Activated CD4-positive, alpha-beta T cell treated with anti-CD3 and anti-CD28 coated beads, Interleukin-2, Interleukin-6, amounts not matched to agents 100 ng/mL and 50 ng/mL, durations not matched to agents 16 hours and 8 hours (primary cell): ENCODE measurements at regions not wholly inside any gene's neighbourhood (a gene's known extent, or its start where the extent isn't known, plus 50 kb on each side); places are given as distances from the start of the nearest gene placed in this dataset.

Experiments
- DNase-seq: peaks from one replicate; pipeline ENCODE4 v3.0.0-alpha.2; 2020

DNA sequence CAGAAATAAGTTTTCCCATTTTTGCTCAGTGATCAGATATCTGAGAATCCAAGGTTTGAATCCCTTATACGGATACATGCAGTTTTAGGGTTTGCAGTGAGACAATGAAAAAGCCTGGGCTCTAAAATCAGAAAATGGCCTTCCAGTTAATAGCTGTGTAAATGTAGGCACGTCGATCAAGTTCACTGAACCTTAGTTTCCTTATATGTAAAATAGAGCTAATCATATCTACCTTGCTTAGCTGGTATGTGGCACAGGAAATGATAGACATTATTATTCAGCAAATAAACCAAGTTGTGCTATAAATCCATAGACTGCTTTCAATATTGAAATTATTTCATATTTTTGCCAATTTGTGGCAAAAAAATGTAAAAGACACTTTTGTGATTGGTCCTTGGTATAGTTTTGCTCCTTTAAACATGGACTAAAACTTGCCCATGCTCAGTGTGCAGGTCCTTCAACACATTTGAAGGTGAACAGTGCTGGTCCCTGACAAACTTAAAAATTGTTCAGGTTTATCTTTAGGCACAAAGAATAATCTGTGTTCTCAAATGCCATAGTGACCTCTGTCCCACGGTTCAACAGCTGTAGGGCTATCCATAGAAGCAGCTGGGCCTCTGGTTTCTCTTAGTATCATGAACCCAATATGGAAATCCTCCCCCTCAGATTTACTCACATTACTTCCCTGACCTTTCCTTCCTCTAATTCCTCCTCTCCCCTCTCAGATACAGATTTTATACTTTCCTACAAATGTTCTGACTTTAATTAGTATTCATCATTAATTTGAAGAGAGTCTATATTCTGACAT is 51.0 kb downstream of the CCDC54 start:
- no peak for DNase-seq

DNA sequence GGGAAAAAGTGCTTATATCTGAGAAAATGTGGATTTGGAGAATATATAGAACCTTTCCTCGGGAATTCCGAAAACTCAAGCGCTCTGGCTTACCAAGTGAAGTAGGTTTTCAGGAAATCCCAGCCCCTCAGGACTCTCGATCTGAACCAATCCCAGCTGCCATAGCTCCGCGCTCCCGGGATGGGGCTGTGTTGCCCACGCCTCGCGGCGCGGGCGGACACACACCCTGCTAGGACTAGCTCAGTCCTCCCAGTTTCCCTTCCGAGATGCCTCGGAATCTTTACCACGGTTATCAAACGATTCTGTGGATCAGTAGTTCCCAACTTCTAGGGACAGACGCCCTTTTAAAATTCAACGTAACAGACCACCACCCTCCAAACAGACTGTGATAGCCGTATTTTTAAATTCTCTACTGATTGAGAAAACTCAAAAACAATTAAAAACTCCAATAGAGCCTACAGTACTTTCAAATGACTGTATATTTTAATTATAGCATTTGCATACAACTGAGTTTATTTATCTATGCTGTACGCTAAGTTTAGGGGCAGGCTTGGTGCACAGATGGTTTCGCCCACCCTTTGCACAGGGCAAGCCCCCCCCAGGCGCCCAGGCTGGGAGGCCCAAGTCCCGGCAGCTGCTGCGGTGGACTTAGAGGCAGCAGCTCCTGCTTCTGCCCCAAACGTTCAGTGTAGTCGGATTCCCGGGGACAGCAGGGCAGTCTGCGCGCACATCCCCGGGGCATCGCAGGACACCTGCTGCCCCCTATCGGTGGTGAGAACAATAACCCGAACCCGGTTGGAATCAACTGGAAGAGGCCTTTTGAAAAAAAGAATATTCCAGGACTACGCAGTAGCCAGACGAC is 52.3 kb downstream of the CCDC54 start:
- DNase-seq = peak; percentile 75

DNA sequence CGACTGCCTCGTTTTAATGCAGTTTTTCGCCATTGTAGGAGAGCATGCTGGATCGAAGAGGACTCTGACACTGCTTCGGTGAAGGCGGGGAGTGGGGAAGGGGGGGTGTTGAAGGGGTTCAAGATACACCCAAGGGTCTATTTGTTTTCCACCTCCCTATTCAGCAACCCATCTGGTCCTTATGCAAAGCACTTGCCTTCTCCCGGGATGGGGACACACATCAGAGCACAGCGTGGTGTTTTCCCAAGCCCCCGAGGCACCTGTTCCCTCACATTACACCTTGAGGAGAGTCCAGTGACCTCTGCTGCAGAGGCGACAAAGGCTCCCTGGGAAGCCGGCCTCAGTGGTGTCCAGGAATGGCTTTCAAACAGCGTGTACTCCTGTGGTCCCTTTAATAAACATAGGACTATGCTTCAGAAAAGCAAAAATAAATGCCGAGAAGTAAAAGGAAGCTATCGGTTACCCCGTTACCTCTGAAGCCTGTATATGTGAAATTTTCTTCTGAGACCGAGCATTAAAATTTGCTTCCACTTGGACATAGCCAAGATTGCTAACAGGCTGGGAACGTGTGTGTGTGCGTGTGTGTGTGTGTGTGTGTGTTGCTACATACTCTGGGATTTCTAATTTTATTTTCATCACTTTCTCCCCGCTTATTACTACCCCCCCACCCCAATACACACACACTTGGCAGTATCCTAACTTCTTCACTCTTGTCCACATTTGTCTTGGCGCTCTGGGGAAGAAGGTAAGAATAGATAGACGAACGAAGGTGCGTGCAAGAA is 53.2 kb downstream of the CCDC54 start:
- no peak for DNase-seq

DNA sequence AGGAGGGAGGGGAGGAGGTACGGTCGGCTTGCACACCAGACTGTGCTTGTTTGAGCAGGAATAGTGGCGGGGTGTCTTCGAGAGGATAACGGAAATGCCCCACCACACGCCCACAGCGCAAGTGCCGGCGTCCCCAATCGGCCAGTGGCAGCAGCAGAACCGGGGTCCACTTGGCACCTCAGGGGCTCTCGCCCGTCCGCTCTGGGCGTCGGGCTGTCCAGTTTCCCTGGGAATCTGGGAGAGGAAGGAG is 53.7 kb downstream of the CCDC54 start:
- peak; percentile 31 for DNase-seq

DNA sequence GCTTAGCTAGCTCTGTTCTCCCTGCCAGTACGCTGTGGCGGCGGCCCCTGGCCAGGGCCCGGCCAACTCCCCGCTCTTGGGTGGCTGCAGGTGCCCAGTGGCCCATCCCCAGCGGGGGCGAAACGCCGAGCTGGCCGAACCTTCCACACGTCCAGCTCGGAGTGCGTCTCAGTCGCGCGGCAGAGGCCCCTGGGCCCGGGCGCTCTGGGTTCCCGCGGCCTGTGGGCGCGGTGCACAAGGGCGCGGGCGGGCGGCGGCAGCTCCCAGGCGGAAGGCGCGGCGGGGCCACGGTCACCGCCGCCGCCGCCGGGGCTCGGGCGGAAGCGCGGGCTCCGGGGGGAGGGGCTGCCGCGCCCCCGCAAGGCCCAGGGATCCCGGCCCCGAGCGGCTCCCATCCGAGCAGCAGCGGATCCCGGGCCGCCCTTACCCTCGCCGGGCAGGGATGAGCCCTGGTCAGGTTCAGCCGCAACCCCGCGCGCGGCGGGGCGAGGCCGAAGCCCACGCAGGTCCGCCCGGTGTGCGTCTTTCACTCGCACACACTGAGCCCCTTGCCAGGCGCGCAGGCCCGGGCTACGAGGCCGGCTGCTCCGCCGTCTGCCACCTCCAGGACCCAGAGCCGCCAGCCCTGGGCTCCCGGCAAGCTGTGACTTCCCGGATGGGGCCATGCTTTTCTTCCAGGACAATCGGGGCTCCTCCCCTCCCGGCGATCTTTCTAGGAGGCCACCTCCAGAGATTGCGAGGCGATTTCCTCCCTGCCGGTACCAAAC is 54.2 kb downstream of the CCDC54 start:
- DNase-seq = peak; percentile 60

DNA sequence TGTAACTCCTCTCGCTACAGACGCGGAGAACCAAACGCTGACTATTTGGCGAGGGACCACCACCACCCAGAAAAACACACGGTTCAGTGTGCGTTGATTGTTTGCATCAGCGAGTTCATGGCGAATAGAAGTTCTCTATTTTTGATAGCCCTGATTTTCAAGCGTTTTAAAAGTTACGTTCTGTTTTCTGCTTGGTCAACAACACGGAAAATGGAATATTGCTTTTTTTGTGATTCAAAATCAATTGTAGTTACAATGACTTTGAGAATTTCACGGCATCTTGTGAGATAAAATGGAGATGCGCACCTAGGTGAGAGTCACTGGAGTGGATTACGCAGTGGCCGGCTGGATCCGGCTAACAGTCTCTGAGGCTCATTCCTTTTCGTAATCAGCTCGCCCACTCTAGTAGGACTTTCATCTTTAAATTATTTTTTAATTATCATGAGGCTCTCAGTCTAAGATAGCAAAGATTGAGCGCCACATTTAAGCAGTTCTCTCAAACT is 54.8 kb downstream of the CCDC54 start:
- DNase-seq = no peak

DNA sequence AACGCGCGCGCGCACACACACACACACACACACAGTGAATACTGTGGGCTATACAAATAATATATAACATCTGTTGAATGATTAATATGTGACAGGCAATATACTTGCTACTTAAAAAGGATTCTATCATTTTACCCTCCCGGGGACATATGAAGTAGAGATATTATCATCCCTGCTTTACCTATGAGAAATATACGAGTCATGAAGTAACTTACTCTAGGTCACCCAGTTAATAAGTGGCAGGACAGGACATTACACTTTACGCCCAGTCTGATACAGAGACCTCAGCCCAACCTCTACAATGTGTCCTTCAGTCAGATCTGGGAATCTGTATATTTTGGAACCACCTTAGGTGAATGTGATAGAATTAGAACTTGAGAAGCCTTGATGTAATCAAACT is 55.4 kb downstream of the CCDC54 start:
- DNase-seq = no peak

DNA sequence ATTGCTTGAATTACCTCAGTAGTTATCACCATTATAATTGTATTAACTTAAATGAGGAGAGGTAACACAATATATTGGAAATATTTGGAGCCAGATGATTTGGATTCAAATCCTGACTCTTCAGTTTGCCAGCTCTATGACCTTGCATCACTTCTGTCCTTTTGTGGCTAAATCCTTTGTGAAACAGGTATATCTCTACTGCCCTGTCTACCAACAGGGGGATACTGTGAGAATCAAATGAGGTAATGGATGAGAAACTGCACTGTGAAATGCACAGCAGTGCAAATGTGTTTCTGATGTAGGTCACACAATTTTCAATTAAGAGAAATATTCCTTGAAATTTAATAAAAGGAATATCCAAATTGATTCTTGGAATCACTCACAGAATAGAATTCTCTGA is 58.8 kb downstream of the CCDC54 start:
- no peak for DNase-seq

DNA sequence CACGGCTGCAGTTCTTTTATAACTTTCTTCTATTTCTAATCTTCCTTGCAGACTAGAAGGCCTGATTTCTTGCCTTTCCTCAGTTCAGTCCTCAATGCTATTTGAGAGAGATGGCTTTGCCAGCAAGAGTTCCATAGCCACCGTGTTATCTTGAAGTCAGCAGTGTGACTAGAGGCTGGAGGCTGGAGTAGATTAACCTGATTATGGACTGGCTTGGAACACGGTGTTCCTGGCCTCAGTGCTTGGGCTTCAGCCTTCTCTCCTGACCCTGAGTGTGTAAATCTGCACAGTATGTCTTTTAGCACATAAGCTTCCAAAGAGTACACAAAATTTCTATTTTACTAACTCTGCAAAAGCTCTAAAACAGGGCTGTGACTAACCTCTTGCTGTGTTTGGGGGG is 61.4 kb downstream of the CCDC54 start:
- DNase-seq = no peak

DNA sequence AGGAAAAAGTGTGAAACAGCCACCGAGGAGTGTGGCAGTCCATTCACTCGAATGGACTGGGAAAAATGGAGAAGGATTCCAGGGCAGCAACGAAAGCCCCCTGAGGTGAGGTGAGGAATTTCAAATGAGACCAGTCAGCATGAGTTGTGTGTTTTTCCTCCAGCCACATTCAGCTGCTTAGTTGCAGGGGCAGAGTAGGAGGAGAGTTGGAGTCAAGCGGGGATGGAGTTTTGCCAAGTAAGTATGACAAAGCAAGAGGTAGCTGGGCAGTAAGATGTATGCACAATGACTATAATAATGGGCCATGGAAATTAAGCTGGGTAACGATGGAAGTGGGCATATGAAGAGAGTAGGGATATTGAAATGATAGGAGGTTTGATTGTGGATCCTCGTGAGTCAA is 64.4 kb downstream of the CCDC54 start:
- DNase-seq = no peak

DNA sequence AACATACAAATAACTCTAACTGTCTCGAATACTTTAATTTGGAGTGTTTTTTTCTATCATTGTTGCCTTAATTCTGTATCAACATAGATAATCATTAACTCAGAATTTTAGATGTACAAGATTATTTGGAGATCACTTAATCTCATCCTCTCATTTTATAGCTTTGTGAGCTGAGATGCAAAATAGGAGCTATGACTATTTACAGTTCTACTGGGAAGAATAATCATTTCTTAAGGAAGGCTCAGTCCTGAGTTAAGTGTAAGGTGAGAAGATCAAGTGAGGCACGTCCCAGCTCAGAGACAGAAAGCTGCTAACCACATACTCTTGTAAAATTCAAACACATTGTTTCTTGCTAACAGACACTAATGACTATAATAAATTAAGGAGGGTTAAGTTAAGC is 66.2 kb downstream of the CCDC54 start:
- no peak for DNase-seq

DNA sequence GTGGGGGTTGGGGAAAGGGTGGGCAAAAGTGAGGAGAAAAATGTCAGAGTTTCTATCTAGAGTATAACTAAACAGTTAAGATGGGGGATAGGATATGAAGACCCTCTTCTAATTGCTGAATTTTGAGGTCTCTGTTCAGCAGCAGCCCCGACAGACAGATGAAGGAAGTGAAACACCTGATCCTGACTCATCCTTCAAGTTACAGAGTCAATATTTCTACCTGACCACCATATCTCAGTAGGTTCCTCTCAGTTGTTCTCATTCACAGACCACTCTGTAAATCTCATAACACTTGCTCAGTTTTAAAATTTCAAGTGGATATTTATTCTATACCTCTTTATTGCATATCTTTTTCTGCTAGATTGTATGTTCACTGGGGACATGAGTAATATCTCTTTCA is 69.5 kb downstream of the CCDC54 start:
- DNase-seq = no peak

DNA sequence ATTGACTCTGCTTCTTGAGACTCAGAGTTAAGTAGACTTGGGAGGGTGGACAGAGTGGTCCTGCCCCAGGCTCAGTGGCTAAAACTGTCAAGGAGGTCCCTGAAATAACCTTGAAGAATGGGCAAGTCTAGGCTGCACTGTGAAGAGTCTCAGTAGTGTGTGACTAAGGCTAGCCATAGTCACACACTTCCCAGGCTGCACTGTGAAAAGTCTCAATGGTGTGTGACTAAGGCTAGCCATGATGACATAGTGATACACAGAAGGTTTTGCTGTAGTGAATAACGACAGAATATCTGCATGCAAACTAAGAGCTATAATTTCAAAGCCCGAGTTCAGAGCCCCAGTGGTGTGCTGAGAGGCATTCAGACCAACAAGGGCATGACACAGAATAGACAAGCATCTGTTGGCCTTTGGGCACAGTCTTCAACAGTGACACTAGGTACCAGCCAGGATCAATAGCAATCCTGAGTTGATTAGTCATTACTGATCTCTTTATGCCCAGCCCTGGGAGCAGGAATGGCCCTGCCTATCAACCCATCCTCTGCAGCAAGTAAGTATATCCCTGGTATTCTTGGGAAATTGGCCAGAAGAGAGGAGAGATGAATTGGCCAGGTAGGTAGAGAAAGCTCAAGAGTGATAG is 72.4 kb upstream of the BBX start:
- DNase-seq = no peak

DNA sequence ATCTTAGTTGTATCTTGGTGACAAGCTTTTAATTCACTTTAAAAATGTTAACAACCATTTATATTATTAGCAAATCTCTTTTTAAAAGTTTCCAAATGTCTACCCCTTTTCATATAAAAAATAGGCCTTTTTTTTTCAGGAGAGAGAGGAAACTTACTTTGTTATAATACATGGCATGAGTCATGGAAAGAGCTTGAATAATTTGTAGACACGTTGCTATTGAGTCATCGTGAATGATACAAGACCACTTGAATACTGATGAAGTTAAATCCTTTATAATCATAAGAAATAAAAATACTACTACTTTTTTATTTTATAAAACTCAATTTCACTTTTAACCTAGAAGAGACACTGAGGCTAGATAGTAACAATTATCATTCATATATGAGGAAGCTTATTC is 70.3 kb upstream of the BBX start:
- no peak for DNase-seq

DNA sequence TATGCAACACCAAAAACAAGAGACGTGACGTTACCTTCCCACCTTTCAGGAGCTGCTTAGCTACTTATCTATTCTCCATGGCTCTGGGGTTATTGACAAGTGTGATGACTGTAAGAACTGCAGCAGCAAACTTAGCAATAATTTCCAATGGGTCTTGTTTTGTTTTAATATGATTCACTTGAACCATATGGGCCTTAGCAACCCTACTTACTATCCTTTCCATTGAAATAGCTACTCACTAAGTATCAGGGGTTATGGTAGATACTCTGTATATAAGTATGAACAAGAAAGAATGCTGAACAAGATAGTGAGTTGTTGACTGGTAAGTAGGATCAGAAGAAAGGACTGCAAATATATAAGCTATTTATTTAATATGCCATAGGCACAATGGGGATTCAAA is 69.3 kb upstream of the BBX start:
- DNase-seq = no peak

DNA sequence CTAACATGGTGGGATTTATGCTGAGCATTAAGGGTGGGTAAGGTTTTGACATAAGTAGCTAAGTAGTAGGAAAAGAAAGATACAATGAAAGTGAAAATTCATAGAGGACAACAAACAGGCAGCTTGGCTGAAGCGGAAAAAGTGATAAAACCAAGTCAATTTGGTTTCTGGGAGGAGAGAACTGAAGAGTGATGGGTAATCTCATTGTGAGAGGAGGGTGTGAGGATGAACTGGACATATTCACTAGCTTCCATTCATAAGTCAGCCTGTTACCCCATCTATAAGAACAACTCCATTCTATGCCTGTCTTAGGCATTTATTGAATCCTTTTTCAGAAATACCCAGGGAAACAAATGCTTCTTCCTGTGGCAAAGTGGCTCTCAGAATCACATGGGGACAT is 67.1 kb upstream of the BBX start:
- no peak for DNase-seq

DNA sequence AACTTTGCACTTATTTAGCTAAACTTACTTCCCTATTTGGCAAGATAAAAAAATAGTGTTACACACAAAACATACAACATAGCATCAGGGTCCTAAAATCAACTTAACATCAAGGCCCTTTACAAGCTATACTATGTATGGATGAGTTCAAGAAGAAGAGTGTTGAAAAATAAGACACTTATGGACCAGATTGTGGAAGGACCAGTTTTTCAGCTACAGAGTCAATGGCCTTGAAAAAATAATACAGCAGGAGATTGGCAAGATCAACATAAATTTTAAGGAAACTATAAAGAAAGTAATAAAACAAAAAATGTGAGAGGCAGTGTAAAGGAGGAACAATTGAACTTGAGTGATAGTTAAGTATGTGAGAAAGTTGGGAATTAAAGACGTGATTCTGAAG is 66.3 kb upstream of the BBX start:
- DNase-seq = no peak

DNA sequence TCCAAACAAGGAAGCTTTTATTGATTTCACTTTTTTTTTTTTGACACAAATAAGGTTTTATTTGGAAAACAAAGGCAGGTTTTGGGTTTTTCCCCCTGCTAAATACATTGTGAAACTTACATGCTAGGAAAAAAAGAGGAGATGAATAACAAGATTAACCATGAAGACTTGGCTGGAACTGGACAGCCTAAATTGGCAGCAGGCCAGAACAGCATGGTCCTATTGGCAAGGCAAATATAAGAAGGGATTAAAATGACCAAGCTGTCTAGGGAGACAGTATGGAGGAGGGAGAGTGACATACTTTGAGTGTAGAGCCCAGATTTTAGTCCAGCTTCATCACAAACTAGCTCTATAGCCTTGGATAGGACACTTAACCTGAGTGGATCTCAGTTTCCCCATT is 63.9 kb upstream of the BBX start:
- no peak for DNase-seq

DNA sequence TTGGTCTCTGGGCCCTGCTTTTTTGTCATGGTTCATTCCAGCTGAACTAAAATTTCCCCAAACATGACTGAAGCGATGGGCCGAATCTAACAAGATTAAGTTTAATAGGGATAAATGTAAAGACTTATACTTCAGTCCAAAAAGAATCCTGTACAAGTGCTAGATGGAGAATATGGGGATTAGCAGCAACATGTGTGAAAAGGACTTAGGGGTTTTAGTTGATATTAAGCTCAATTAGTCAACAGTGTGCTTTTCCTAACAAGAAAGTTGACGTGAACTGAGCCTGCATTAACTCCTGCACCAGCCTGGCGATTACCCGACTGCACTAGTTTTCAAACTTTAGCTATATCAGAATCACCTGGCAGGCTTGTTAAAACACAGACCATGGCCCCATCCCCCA is 61.0 kb upstream of the BBX start:
- no peak for DNase-seq

DNA sequence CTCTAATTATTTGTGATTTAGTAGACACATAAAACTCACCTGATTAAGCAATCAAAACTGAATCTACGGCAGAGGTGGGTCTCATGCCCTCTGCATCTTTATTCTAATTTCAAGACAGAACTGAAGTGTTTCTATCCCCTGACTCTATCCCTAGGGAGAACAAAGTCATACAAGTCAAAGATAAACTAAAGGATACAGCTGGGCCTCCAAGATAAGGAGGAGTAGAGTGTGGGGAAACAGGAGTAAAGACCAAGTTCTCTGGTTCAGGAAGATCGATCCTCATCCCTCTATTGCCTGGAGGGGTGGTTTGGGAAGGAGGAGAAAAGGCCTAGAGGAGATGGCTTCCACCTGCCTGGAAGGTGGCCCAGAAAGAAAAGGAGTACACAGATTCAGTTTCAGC is 58.7 kb upstream of the BBX start:
- DNase-seq = no peak

DNA sequence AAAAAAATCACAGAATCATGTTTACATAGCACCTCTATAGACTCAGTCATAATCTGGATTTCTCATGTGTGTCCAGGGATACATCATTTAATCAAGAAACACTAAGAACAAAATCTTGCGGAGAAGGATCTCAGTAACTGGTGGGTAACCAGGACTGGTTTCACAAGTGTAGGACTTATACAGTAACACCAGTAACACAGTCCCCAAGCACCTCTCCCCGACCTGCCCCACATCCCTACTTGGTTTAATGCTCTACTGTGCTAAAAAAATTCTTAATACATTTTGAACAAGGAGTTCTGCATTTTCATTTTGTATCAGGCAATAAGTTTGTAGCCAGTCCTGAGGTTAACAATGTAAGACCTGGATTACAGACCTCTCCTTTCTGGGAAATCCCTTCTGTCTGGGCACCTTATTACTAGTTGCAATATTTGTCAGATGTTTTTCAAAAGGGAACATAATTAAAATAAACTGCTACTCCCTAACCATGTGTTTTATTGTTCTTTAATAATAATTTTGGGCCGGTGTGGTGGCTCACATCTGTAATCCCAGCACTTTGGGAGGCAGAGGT is 57.6 kb upstream of the BBX start:
- peak; percentile 34 for DNase-seq

DNA sequence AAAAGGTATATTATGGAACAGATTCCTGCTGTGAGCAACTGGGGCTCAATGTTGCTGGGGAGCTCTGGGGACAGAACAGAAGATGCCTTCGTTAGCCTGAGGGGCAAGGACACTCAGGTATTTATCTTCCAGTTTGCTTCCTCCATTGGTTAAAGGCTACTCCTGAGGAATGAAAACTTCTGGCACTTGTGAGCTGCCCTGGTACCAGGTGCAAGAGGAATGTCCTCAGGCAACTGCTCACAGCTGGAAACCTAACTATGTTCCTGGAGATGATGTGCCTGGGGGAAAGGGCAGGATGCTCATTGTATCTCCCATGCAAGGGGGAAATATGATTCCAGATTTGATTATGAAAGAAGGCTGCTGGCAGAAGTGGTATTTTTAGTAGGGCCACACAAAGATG is 54.0 kb upstream of the BBX start:
- DNase-seq = no peak
